Mucosa of rectum (tissue), 2 donors: ENCODE measurements at regions not wholly inside any gene's neighbourhood (a gene's known extent, or its start where the extent isn't known, plus 50 kb on each side); places are given as distances from the start of the nearest gene placed in this dataset.

Experiments used
- H3K27ac ChIP-seq, 2 donors: one replicate each; pipeline ENCODE4 v1.7.0; 2013; ENCODE audit warnings: inconsistent platforms in 2 of 2, low read depth in 2 of 2, low read length in 2 of 2
- H3K27me3 ChIP-seq, 2 donors: one replicate each; pipeline ENCODE4 v1.7.0; 2013; ENCODE audit warnings: low read length in 2 of 2; ENCODE audit not compliant: control insufficient read depth in 2 of 2, insufficient read depth in 2 of 2
- H3K36me3 ChIP-seq, 2 donors: one replicate each; pipeline ENCODE4 v1.7.0; 2013; ENCODE audit warnings: low read length in 2 of 2; ENCODE audit not compliant: control insufficient read depth in 2 of 2, insufficient read depth in 2 of 2
- H3K4me1 ChIP-seq, 2 donors: one replicate each; pipeline ENCODE4 v1.7.0; 2013; ENCODE audit warnings: low read length in 2 of 2, mild to moderate bottlenecking in 1 of 2; ENCODE audit not compliant: control insufficient read depth in 2 of 2, insufficient read depth in 2 of 2
- H3K4me3 ChIP-seq, 2 donors: one replicate each; pipeline ENCODE4 v1.7.0; 2013; ENCODE audit warnings: low read length in 2 of 2
- H3K9ac ChIP-seq, 2 donors: one replicate each; pipeline ENCODE4 v1.7.0; 2013; ENCODE audit warnings: low read length in 2 of 2, low read depth in 1 of 2, mild to moderate bottlenecking in 1 of 2
- H3K9me3 ChIP-seq, 2 donors: one replicate each; pipeline ENCODE4 v1.7.0; 2013; ENCODE audit warnings: low read length in 2 of 2; ENCODE audit not compliant: control insufficient read depth in 2 of 2
- donor health status: healthy.
- donor health status: Normal muscosa, but diverticular disease.

GRCh38 chr9:99544526-99544925 is 277.2 kb upstream of the NR4A3 start:
- H3K36me3 ChIP-seq = no peaks in the 10 kb centered on the region
- H3K9me3 ChIP-seq = no peaks in the 10 kb centered on the region
- no peaks in the 10 kb centered on the region for H3K27me3 ChIP-seq
- H3K4me1 ChIP-seq = no peaks in the 10 kb centered on the region
- no peak overlapping the region for H3K9ac ChIP-seq
- H3K27ac ChIP-seq = no peak overlapping the region
- no peak overlapping the region for H3K4me3 ChIP-seq

GRCh38 chr9:99549441-99549840 is 272.2 kb upstream of the NR4A3 start:
- H3K9ac ChIP-seq = no peak overlapping the region
- H3K27ac ChIP-seq = no peak overlapping the region

GRCh38 chr9:99555792-99556191 is 265.9 kb upstream of the NR4A3 start:
- H3K4me1 ChIP-seq = no peaks in the 10 kb centered on the region
- no peaks in the 10 kb centered on the region for H3K27me3 ChIP-seq
- H3K9ac ChIP-seq = no peak overlapping the region
- H3K9me3 ChIP-seq = no peaks in the 10 kb centered on the region
- H3K4me3 ChIP-seq = no peak overlapping the region
- no peak overlapping the region for H3K27ac ChIP-seq
- no peaks in the 10 kb centered on the region for H3K36me3 ChIP-seq

More at GRCh38 chr9:99549441-99549840, 272.2 kb upstream of the NR4A3 start:
- H3K9me3 ChIP-seq = no peaks in the 10 kb centered on the region
- no peaks in the 10 kb centered on the region for H3K27me3 ChIP-seq
- H3K4me3 ChIP-seq = no peak overlapping the region
- H3K4me1 ChIP-seq = no peaks in the 10 kb centered on the region
- no peaks in the 10 kb centered on the region for H3K36me3 ChIP-seq

GRCh38 chr9:99556998-99557397 is 264.7 kb upstream of the NR4A3 start:
- Histone ChIP-seq H3K36me3 (no peaks in the 10 kb centered on the region), H3K9ac (no peak overlapping the region), H3K4me1 (no peaks in the 10 kb centered on the region), H3K27ac (no peak overlapping the region), H3K9me3 (no peaks in the 10 kb centered on the region), H3K27me3 (no peaks in the 10 kb centered on the region), H3K4me3 (no peak overlapping the region)

GRCh38 chr9:99557816-99558215 is 263.9 kb upstream of the NR4A3 start:
- H3K36me3 ChIP-seq = no peaks in the 10 kb centered on the region
- H3K4me3 ChIP-seq = no peak overlapping the region
- no peaks in the 10 kb centered on the region for H3K9me3 ChIP-seq
- H3K4me1 ChIP-seq = no peaks in the 10 kb centered on the region
- H3K9ac ChIP-seq = no peak overlapping the region
- H3K27me3 ChIP-seq = no peaks in the 10 kb centered on the region
- H3K27ac ChIP-seq = no peak overlapping the region

GRCh38 chr9:99559776-99560175 is 261.9 kb upstream of the NR4A3 start:
- no peaks in the 10 kb centered on the region for H3K27me3 ChIP-seq
- no peak overlapping the region for H3K27ac ChIP-seq
- no peaks in the 10 kb centered on the region for H3K9me3 ChIP-seq
- no peaks in the 10 kb centered on the region for H3K4me1 ChIP-seq
- no peaks in the 10 kb centered on the region for H3K36me3 ChIP-seq
- H3K9ac ChIP-seq = no peak overlapping the region
- no peak overlapping the region for H3K4me3 ChIP-seq

- no peak overlapping the region for H3K27ac ChIP-seq
Measured at GRCh38 chr9:99560561-99560960, 261.1 kb upstream of the NR4A3 start.

GRCh38 chr9:99561509-99561917 is 260.2 kb upstream of the NR4A3 start:
- no peaks in the 10 kb centered on the region for H3K4me1 ChIP-seq
- no peaks in the 10 kb centered on the region for H3K27me3 ChIP-seq
- H3K27ac ChIP-seq = no peak overlapping the region

More at GRCh38 chr9:99560561-99560960, 261.1 kb upstream of the NR4A3 start:
- no peaks in the 10 kb centered on the region for H3K36me3 ChIP-seq
- H3K27me3 ChIP-seq = no peaks in the 10 kb centered on the region
- H3K9me3 ChIP-seq = no peaks in the 10 kb centered on the region
- no peak overlapping the region for H3K4me3 ChIP-seq
- no peak overlapping the region for H3K9ac ChIP-seq
- H3K4me1 ChIP-seq = no peaks in the 10 kb centered on the region

GRCh38 chr9:99561961-99562565 is 259.6 kb upstream of the NR4A3 start:
- no peak overlapping the region for H3K27ac ChIP-seq

More at GRCh38 chr9:99561509-99561917, 260.2 kb upstream of the NR4A3 start:
- Histone ChIP-seq H3K36me3 (no peaks in the 10 kb centered on the region), H3K4me3 (no peak overlapping the region), H3K9me3 (no peaks in the 10 kb centered on the region), H3K9ac (no peak overlapping the region)

GRCh38 chr9:99563364-99563763 is 258.3 kb upstream of the NR4A3 start:
- H3K27me3 ChIP-seq = no peaks in the 10 kb centered on the region
- no peaks in the 10 kb centered on the region for H3K9me3 ChIP-seq
- no peak overlapping the region for H3K4me3 ChIP-seq
- H3K4me1 ChIP-seq = no peaks in the 10 kb centered on the region
- no peak overlapping the region for H3K27ac ChIP-seq
- H3K36me3 ChIP-seq = no peaks in the 10 kb centered on the region
- no peak overlapping the region for H3K9ac ChIP-seq

More at GRCh38 chr9:99561961-99562565, 259.6 kb upstream of the NR4A3 start:
- Histone ChIP-seq H3K4me1 (no peaks in the 10 kb centered on the region), H3K36me3 (no peaks in the 10 kb centered on the region), H3K9ac (no peak overlapping the region), H3K9me3 (no peaks in the 10 kb centered on the region), H3K27me3 (no peaks in the 10 kb centered on the region), H3K4me3 (no peak overlapping the region)
